Fibroblast of villous mesenchyme (primary cell): ENCODE measurements at regions not wholly inside any gene's neighbourhood (a gene's known extent, or its start where the extent isn't known, plus 50 kb on each side); places are given as distances from the start of the nearest gene placed in this dataset.
A peak's percentile ranks its signal among the peaks of the same experiment; 100 is the strongest.
"Not testable (repeated sequence)": the region's sequence is repeated elsewhere in the genome, so short reads cannot be mapped to it uniquely, and the experiment has no call there.

ENCODE experiments used
- DNase-seq: peaks from one replicate; pipeline ENCODE4 v3.0.0-alpha.2; 2010; ENCODE audit warnings: low read depth
- H3K4me3 ChIP-seq: 2 replicates; pipeline ENCODE4 v1.5.1; 2011; ENCODE audit warnings: low read depth, mild to moderate bottlenecking, low read length
- TF ChIP-seq, protein P1 (sequence below): IDR thresholded peaks from 2 replicates; pipeline ENCODE4 v1.5.1; 2012; ENCODE audit warnings: low read depth, mild to moderate bottlenecking, low read length; ENCODE audit not compliant: insufficient read depth

DNA sequence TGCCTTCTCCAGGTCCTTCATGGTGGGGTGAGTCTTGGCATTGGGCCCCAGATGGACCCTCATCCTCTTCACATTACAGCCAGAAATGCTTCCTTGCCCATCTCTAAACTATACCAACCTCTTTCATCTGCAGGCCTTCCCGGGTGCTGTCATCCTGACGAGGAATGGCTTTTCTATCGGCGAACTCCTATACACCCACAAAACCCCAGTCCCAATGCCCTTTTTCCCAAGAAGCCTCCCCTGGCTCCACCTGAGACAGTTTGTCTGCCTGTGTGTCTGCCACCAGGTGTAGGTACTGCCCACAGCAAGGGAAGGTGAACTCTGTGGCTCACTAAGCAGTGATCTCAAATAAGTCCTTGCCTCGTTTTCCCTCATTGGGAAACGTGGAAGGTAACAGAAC lies 55.3 kb downstream of the PTPRS start:
- no peak for DNase-seq
- TF ChIP-seq, protein P1, sequence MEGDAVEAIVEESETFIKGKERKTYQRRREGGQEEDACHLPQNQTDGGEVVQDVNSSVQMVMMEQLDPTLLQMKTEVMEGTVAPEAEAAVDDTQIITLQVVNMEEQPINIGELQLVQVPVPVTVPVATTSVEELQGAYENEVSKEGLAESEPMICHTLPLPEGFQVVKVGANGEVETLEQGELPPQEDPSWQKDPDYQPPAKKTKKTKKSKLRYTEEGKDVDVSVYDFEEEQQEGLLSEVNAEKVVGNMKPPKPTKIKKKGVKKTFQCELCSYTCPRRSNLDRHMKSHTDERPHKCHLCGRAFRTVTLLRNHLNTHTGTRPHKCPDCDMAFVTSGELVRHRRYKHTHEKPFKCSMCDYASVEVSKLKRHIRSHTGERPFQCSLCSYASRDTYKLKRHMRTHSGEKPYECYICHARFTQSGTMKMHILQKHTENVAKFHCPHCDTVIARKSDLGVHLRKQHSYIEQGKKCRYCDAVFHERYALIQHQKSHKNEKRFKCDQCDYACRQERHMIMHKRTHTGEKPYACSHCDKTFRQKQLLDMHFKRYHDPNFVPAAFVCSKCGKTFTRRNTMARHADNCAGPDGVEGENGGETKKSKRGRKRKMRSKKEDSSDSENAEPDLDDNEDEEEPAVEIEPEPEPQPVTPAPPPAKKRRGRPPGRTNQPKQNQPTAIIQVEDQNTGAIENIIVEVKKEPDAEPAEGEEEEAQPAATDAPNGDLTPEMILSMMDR = no peak
- H3K4me3 ChIP-seq = no peak overlapping the region

DNA sequence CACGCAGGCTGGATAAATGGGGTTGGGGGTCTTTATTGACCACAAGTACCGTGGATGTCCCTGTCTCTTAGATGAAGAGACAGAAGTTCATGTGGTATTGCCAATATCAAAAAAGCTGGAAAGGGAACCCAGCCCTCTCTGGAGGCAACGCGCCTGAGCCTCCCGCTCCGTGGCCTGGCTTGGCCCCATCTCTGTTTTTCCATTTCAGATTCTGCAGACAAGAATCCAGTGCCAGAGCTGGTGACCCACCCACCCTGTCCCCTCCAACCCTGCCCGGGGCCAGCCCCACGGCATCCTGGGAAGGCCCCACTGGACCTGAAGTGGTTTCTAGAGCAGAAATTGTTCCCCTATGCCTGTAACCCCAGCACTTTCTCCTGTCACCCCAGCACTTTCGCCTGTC lies 57.7 kb downstream of the PTPRS start:
- DNase-seq = no peak
- TF ChIP-seq, protein P1 = no peak
- H3K4me3 ChIP-seq = no peak overlapping the region

DNA sequence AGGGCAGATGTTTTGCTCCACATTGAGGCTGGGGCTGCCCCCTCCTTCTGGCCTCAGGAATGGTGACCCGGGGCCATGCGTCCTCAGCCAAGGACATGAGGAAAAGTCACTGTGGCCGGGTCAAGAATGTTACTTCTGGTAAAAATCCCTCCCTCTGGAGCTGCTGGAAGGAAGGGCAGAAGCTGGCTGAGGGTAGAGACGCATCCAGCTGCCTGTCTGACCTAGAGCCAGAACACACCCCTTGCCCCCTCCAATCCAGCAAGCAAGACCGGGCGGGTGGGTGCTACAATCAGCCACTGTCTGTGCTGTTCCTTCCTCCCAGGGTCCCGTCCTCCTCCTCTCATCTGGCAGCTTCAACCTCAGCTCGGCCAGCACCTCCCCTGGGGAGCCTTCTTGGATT lies 59.0 kb downstream of the PTPRS start:
- TF ChIP-seq, protein P1 = no peak
- peak; percentile 7 for DNase-seq
- no peak overlapping the region for H3K4me3 ChIP-seq

DNA sequence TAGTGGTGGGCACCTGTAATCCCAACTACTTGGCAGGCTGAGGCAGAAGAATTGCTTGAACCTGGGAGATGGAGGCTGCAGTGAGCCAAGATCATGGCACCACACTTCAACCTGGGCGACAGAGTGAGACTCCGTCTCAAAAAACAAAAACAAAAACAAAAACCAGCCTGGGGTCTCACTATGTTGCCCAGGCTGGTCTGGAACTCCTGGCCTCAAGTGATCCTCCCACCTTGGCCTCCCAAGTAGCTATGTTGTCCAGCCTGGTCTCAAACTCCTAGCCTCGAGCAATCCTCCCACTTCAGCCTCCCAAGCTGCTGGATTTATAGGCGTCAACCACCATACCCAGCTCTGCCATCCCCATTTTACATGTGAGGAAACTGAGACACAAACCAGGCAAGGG lies 64.9 kb downstream of the PTPRS start:
- not testable (repeated sequence) for H3K4me3 ChIP-seq, DNase-seq

GRCh38 chr19:5273782-5274181 lies 66.8 kb downstream of the PTPRS start:
- no peak for DNase-seq
- TF ChIP-seq, protein P1 = no peak
- H3K4me3 ChIP-seq = no peak overlapping the region

- no peak for DNase-seq
- H3K4me3 ChIP-seq = no peak overlapping the region
- TF ChIP-seq, protein P1 = peak; percentile 22
Measured at GRCh38 chr19:5271145-5271544, 69.5 kb downstream of the PTPRS start.

GRCh38 chr19:5269926-5270325 lies 70.7 kb downstream of the PTPRS start:
- no peak for DNase-seq
- TF ChIP-seq, protein P1 = no peak
- H3K4me3 ChIP-seq = no peak overlapping the region
